HG02798 (cell line): ENCODE measurements at regions not wholly inside any gene's neighbourhood (a gene's known extent, or its start where the extent isn't known, plus 50 kb on each side); places are given as distances from the start of the nearest gene placed in this dataset.

Experiments used
- ATAC-seq: cut with Tn5 transposase; IDR thresholded peaks from one replicate; pipeline ENCODE4 v1.9.1; 2021; ENCODE audit warnings: mild to moderate bottlenecking; ENCODE audit not compliant: unreplicated experiment, poor library complexity

- ATAC-seq, result no peak
Observed at GRCh38 chr16:51705142-51705541, 554.1 kb upstream of the SALL1 start.

- ATAC-seq, result no peak
Observed at GRCh38 chr16:51701025-51701424, 550.0 kb upstream of the SALL1 start.

- ATAC-seq, result no peak
Observed at GRCh38 chr16:51699686-51700396, 548.8 kb upstream of the SALL1 start.

GRCh38 chr16:51698647-51699046, 547.6 kb upstream of the SALL1 start:
- ATAC-seq, result no peak

- no peak for ATAC-seq
Observed at GRCh38 chr16:51697454-51697853, 546.4 kb upstream of the SALL1 start.

GRCh38 chr16:51696376-51696775, 545.3 kb upstream of the SALL1 start:
- no peak for ATAC-seq

- no peak for ATAC-seq
Observed at GRCh38 chr16:51691109-51691508, 540.0 kb upstream of the SALL1 start.

GRCh38 chr16:51685498-51685897, 534.4 kb upstream of the SALL1 start:
- ATAC-seq, result no peak

GRCh38 chr16:51683882-51684281, 532.8 kb upstream of the SALL1 start:
- ATAC-seq, result no peak

- no peak for ATAC-seq
Observed at GRCh38 chr16:51682905-51683304, 531.8 kb upstream of the SALL1 start.

- no peak for ATAC-seq
Observed at GRCh38 chr16:51674615-51675014, 523.5 kb upstream of the SALL1 start.

GRCh38 chr16:51670527-51670926, 519.5 kb upstream of the SALL1 start:
- no peak for ATAC-seq

- ATAC-seq, result no peak
Observed at GRCh38 chr16:51666821-51667220, 515.8 kb upstream of the SALL1 start.

- no peak for ATAC-seq
Observed at GRCh38 chr16:51666074-51666473, 515.0 kb upstream of the SALL1 start.

- no peak for ATAC-seq
Observed at GRCh38 chr16:51665436-51665998, 514.4 kb upstream of the SALL1 start.

GRCh38 chr16:51658531-51658930, 507.5 kb upstream of the SALL1 start:
- no peak for ATAC-seq

- no peak for ATAC-seq
Observed at GRCh38 chr16:51657848-51658247, 506.8 kb upstream of the SALL1 start.

GRCh38 chr16:51655249-51655648, 504.2 kb upstream of the SALL1 start:
- no peak for ATAC-seq

GRCh38 chr16:51651061-51651466, 500.0 kb upstream of the SALL1 start:
- ATAC-seq, result no peak

GRCh38 chr16:51649631-51650030, 498.6 kb upstream of the SALL1 start:
- ATAC-seq, result no peak

GRCh38 chr16:51648526-51648925, 497.5 kb upstream of the SALL1 start:
- ATAC-seq, result no peak

GRCh38 chr16:51641191-51641765, 490.2 kb upstream of the SALL1 start:
- no peak for ATAC-seq
